ENCODE measurements at regions not wholly inside any gene's neighbourhood (a gene's known extent, or its start where the extent isn't known, plus 50 kb on each side); places are given as distances from the start of the nearest gene placed in this dataset.
"Not testable (repeated sequence)": the region's sequence is repeated elsewhere in the genome, so short reads cannot be mapped to it uniquely, and the experiment has no call there.

GRCh38 chr15:84360902-84361301 is 125.3 kb downstream of the GOLGA6L4 start:
- not testable (repeated sequence) for H3K4me1 ChIP-seq (ENCODE audit: low read length); H3K9ac ChIP-seq (ENCODE audit: low read length); H3K4me2 ChIP-seq (ENCODE audit: low read depth, low read length, poor library complexity, severe bottlenecking); H3K36me3 ChIP-seq (ENCODE audit: insufficient read depth, low read length); H3K79me2 ChIP-seq (ENCODE audit: low read length); H3K9me3 ChIP-seq (ENCODE audit: low read length); H3K9me2 ChIP-seq (replicated peaks; ENCODE audit: insufficient read depth, low read length); H4K20me1 ChIP-seq (ENCODE audit: insufficient read depth, low read depth, low read length); H3K4me3 ChIP-seq (ENCODE audit: low read length); DNase-seq; H3K27ac ChIP-seq (ENCODE audit: low read length); H2AFZ ChIP-seq (ENCODE audit: low read length); H3K27me3 ChIP-seq (ENCODE audit: low read length)

GRCh38 chr15:84384421-84384820 is 148.8 kb downstream of the GOLGA6L4 start:
- not testable (repeated sequence) for H3K27ac ChIP-seq (ENCODE audit: low read length); H3K4me3 ChIP-seq (ENCODE audit: low read length); H3K9ac ChIP-seq (ENCODE audit: low read length); H3K36me3 ChIP-seq (ENCODE audit: insufficient read depth, low read length); H3K79me2 ChIP-seq (ENCODE audit: low read length); DNase-seq; H3K4me1 ChIP-seq (ENCODE audit: low read length); H3K9me3 ChIP-seq (ENCODE audit: low read length); H2AFZ ChIP-seq (ENCODE audit: low read length); H3K4me2 ChIP-seq (ENCODE audit: low read depth, low read length, poor library complexity, severe bottlenecking); H4K20me1 ChIP-seq (ENCODE audit: insufficient read depth, low read depth, low read length); H3K27me3 ChIP-seq (ENCODE audit: low read length); H3K9me2 ChIP-seq (replicated peaks; ENCODE audit: insufficient read depth, low read length)

- Histone ChIP-seq H3K9me3 (ENCODE audit: low read length) (no peaks in the 10 kb centered on the region), H3K4me2 (ENCODE audit: low read depth, low read length, poor library complexity, severe bottlenecking) (no peak overlapping the region), H2AFZ (ENCODE audit: low read length) (no peak overlapping the region), H3K9me2 (replicated peaks; ENCODE audit: insufficient read depth, low read length) (no peaks in the 10 kb centered on the region), H3K79me2 (ENCODE audit: low read length) (no peaks in the 10 kb centered on the region), H3K27ac (ENCODE audit: low read length) (no peak overlapping the region), H3K4me3 (ENCODE audit: low read length) (no peak overlapping the region), H4K20me1 (ENCODE audit: insufficient read depth, low read depth, low read length) (no peaks in the 10 kb centered on the region), H3K27me3 (ENCODE audit: low read length) (no peaks in the 10 kb centered on the region), H3K4me1 (ENCODE audit: low read length) (no peaks in the 10 kb centered on the region), H3K36me3 (ENCODE audit: insufficient read depth, low read length) (no peaks in the 10 kb centered on the region), H3K9ac (ENCODE audit: low read length) (no peak overlapping the region)
- no peak for DNase-seq
These were observed 151.5 kb downstream of the GOLGA6L4 start for GRCh38 chr15:84387086-84387485.

- H3K27me3 ChIP-seq (ENCODE audit: low read length); H3K36me3 ChIP-seq (ENCODE audit: insufficient read depth, low read length); DNase-seq; H3K9me2 ChIP-seq (replicated peaks; ENCODE audit: insufficient read depth, low read length); H3K79me2 ChIP-seq (ENCODE audit: low read length); H3K4me2 ChIP-seq (ENCODE audit: low read depth, low read length, poor library complexity, severe bottlenecking); H3K4me3 ChIP-seq (ENCODE audit: low read length); H2AFZ ChIP-seq (ENCODE audit: low read length); H3K4me1 ChIP-seq (ENCODE audit: low read length); H4K20me1 ChIP-seq (ENCODE audit: insufficient read depth, low read depth, low read length); H3K9ac ChIP-seq (ENCODE audit: low read length); H3K9me3 ChIP-seq (ENCODE audit: low read length); H3K27ac ChIP-seq (ENCODE audit: low read length): not testable (repeated sequence)
These were observed 152.6 kb downstream of the GOLGA6L4 start for GRCh38 chr15:84388201-84388600.

- H4K20me1 ChIP-seq (ENCODE audit: insufficient read depth, low read depth, low read length); H3K9me2 ChIP-seq (replicated peaks; ENCODE audit: insufficient read depth, low read length); H2AFZ ChIP-seq (ENCODE audit: low read length); H3K27ac ChIP-seq (ENCODE audit: low read length); H3K36me3 ChIP-seq (ENCODE audit: insufficient read depth, low read length); H3K4me1 ChIP-seq (ENCODE audit: low read length); DNase-seq; H3K9me3 ChIP-seq (ENCODE audit: low read length); H3K27me3 ChIP-seq (ENCODE audit: low read length); H3K4me2 ChIP-seq (ENCODE audit: low read depth, low read length, poor library complexity, severe bottlenecking); H3K79me2 ChIP-seq (ENCODE audit: low read length); H3K9ac ChIP-seq (ENCODE audit: low read length); H3K4me3 ChIP-seq (ENCODE audit: low read length): not testable (repeated sequence)
These were observed 153.1 kb downstream of the GOLGA6L4 start for GRCh38 chr15:84388638-84389037.

GRCh38 chr15:84390324-84390723 is 154.8 kb downstream of the GOLGA6L4 start:
- not testable (repeated sequence) for H3K4me2 ChIP-seq (ENCODE audit: low read depth, low read length, poor library complexity, severe bottlenecking); H3K4me3 ChIP-seq (ENCODE audit: low read length); H4K20me1 ChIP-seq (ENCODE audit: insufficient read depth, low read depth, low read length); H3K36me3 ChIP-seq (ENCODE audit: insufficient read depth, low read length); H3K4me1 ChIP-seq (ENCODE audit: low read length); DNase-seq; H3K9ac ChIP-seq (ENCODE audit: low read length); H3K9me3 ChIP-seq (ENCODE audit: low read length); H3K9me2 ChIP-seq (replicated peaks; ENCODE audit: insufficient read depth, low read length); H2AFZ ChIP-seq (ENCODE audit: low read length); H3K27ac ChIP-seq (ENCODE audit: low read length); H3K79me2 ChIP-seq (ENCODE audit: low read length); H3K27me3 ChIP-seq (ENCODE audit: low read length)

GRCh38 chr15:84391191-84391590 is 155.6 kb downstream of the GOLGA6L4 start:
- Histone ChIP-seq H3K79me2 (ENCODE audit: low read length) (no peaks in the 10 kb centered on the region), H3K9me2 (replicated peaks; ENCODE audit: insufficient read depth, low read length) (no peaks in the 10 kb centered on the region), H3K9me3 (ENCODE audit: low read length) (no peaks in the 10 kb centered on the region), H2AFZ (ENCODE audit: low read length) (no peak overlapping the region), H3K36me3 (ENCODE audit: insufficient read depth, low read length) (no peaks in the 10 kb centered on the region), H3K4me2 (ENCODE audit: low read depth, low read length, poor library complexity, severe bottlenecking) (no peak overlapping the region), H3K9ac (ENCODE audit: low read length) (no peak overlapping the region), H3K27me3 (ENCODE audit: low read length) (no peaks in the 10 kb centered on the region), H3K4me3 (ENCODE audit: low read length) (no peak overlapping the region), H3K27ac (ENCODE audit: low read length) (no peak overlapping the region), H4K20me1 (ENCODE audit: insufficient read depth, low read depth, low read length) (no peaks in the 10 kb centered on the region), H3K4me1 (ENCODE audit: low read length) (no peaks in the 10 kb centered on the region)
- no peak for DNase-seq

GRCh38 chr15:84392020-84392419 is 156.4 kb downstream of the GOLGA6L4 start:
- H3K4me3 ChIP-seq (ENCODE audit: low read length); H3K27me3 ChIP-seq (ENCODE audit: low read length); H3K9me2 ChIP-seq (replicated peaks; ENCODE audit: insufficient read depth, low read length): not testable (repeated sequence)

GRCh38 chr15:84393386-84393936 is 157.9 kb downstream of the GOLGA6L4 start:
- not testable (repeated sequence) for H3K27ac ChIP-seq (ENCODE audit: low read length); H3K79me2 ChIP-seq (ENCODE audit: low read length); H2AFZ ChIP-seq (ENCODE audit: low read length); DNase-seq; H3K9me2 ChIP-seq (replicated peaks; ENCODE audit: insufficient read depth, low read length); H4K20me1 ChIP-seq (ENCODE audit: insufficient read depth, low read depth, low read length); H3K27me3 ChIP-seq (ENCODE audit: low read length); H3K9ac ChIP-seq (ENCODE audit: low read length); H3K4me2 ChIP-seq (ENCODE audit: low read depth, low read length, poor library complexity, severe bottlenecking); H3K4me3 ChIP-seq (ENCODE audit: low read length); H3K36me3 ChIP-seq (ENCODE audit: insufficient read depth, low read length); H3K4me1 ChIP-seq (ENCODE audit: low read length); H3K9me3 ChIP-seq (ENCODE audit: low read length)

More at GRCh38 chr15:84392020-84392419, 156.4 kb downstream of the GOLGA6L4 start:
- H4K20me1 ChIP-seq (ENCODE audit: insufficient read depth, low read depth, low read length); H3K4me2 ChIP-seq (ENCODE audit: low read depth, low read length, poor library complexity, severe bottlenecking); H3K79me2 ChIP-seq (ENCODE audit: low read length); H2AFZ ChIP-seq (ENCODE audit: low read length); H3K36me3 ChIP-seq (ENCODE audit: insufficient read depth, low read length); DNase-seq; H3K27ac ChIP-seq (ENCODE audit: low read length); H3K9ac ChIP-seq (ENCODE audit: low read length); H3K4me1 ChIP-seq (ENCODE audit: low read length); H3K9me3 ChIP-seq (ENCODE audit: low read length): not testable (repeated sequence)

Measured in Karpas-422 (cell line).